Right lobe of liver (tissue), 4 donors: ENCODE measurements at regions not wholly inside any gene's neighbourhood (a gene's known extent, or its start where the extent isn't known, plus 50 kb on each side); places are given as distances from the start of the nearest gene placed in this dataset.

Source experiments
- CTCF ChIP-seq, 4 donors: fragments of 200-600 bp in 3 of 4; fragments of 450-650 bp in 1 of 4; IDR thresholded peaks; one replicate each; pipeline versions ENCODE4 v1.5.1 to v1.8.0; 2016 to 2022; ENCODE audit warnings: antibody characterized with exemption in 4 of 4, mild to moderate bottlenecking in 2 of 4
- POLR2A ChIP-seq: fragments of 450-650 bp; IDR thresholded peaks from one replicate; pipeline ENCODE4 v1.6.1; 2017; ENCODE audit warnings: antibody characterized with exemption, mild to moderate bottlenecking
- donor health status: DM: no; HTN: no; CAD: no.
- donor health status: DM: no; HTN: no; CAD: no.
- donor health status: DM: no; HTN: yes; CAD: no.

- TF ChIP-seq CTCF (IDR thresholded peaks at IDR 0.05) = no peak
- TF ChIP-seq POLR2A = no peak
Observed at GRCh38 chr3:8416965-8417364, 84.7 kb upstream of the LMCD1 start.
